Tibial nerve (tissue), 4 donors: ENCODE measurements at regions not wholly inside any gene's neighbourhood (a gene's known extent, or its start where the extent isn't known, plus 50 kb on each side); places are given as distances from the start of the nearest gene placed in this dataset.

Experiments
- DNase-seq, 2 donors: peaks; one replicate each; pipeline ENCODE4 v3.0.0-alpha.2; 2019; ENCODE audit warnings: low spot score in 2 of 2
- H3K27ac ChIP-seq, 4 donors: fragments of 200-600 bp; sonication (generic) in 3 of 4; one replicate each; pipeline ENCODE4 v1.5.1; 2017 to 2019; ENCODE audit warnings: mild to moderate bottlenecking in 1 of 4
- H3K27me3 ChIP-seq, 2 donors: fragments of 200-600 bp; sonication (generic) in 1 of 2; one replicate each; pipeline versions ENCODE4 v1.5.1 to v1.6.0; 2017 to 2019
- H3K36me3 ChIP-seq, 3 donors: fragments of 200-600 bp; sonication (generic); one replicate each; pipeline ENCODE4 v1.5.1; 2018 to 2019
- H3K4me1 ChIP-seq, 4 donors: fragments of 200-600 bp; sonication (generic) in 3 of 4; one replicate each; pipeline ENCODE4 v1.5.1; 2017 to 2019
- H3K4me3 ChIP-seq, 4 donors: fragments of 200-600 bp; sonication (generic) in 3 of 4; one replicate each; pipeline ENCODE4 v1.5.1; 2017 to 2019; ENCODE audit warnings: mild to moderate bottlenecking in 1 of 4, moderate library complexity in 1 of 4
- H3K9me3 ChIP-seq, 4 donors: fragments of 200-600 bp; sonication (generic) in 3 of 4; one replicate each; pipeline ENCODE4 v1.5.1; 2017 to 2019
- CTCF ChIP-seq, 5 experiments: fragments of 200-600 bp in 3 of 5; fragments of 450-650 bp in 2 of 5; sonication (generic) in 3 of 5; IDR thresholded peaks; one replicate each; pipeline ENCODE4 v1.5.1; 2016 to 2019; ENCODE audit warnings: antibody characterized with exemption in 5 of 5, mild to moderate bottlenecking in 3 of 5, moderate library complexity in 2 of 5
- EP300 ChIP-seq, 2 donors: sonication (generic); formaldehyde crosslinking; IDR thresholded peaks; one replicate each; pipeline ENCODE4 v1.6.1; 2017; ENCODE audit warnings: antibody characterized with exemption in 2 of 2, mild to moderate bottlenecking in 1 of 2
- POLR2A ChIP-seq, 2 donors: fragments of 450-650 bp; IDR thresholded peaks; one replicate each; pipeline ENCODE4 v1.6.1; 2017; ENCODE audit warnings: antibody characterized with exemption in 2 of 2, mild to moderate bottlenecking in 2 of 2, moderate library complexity in 2 of 2
- WGBS, 2 donors: methylation state at CpG; one replicate each; pipeline ENCODE4 v1.1.5; 2018; 5-methylcytosine and 5-hydroxymethylcytosine counted together

- TF ChIP-seq POLR2A (IDR thresholded peaks at IDR 0.05) (no peak), EP300 (IDR thresholded peaks at IDR 0.05) (no peak), CTCF (IDR thresholded peaks at IDR 0.05) (no peak)
- WGBS, 2 donors: 77 to 78% methylated on average over 4 of the region's 4 CpGs
- H3K4me1 ChIP-seq: no peaks in the 10 kb centered on the region
- H3K27ac ChIP-seq: no peak overlapping the region
- no peak for DNase-seq
- H3K27me3 ChIP-seq: no peaks in the 10 kb centered on the region
- H3K9me3 ChIP-seq: no peaks in the 10 kb centered on the region
- no peak overlapping the region for H3K4me3 ChIP-seq
- H3K36me3 ChIP-seq: no peaks in the 10 kb centered on the region
Measured at GRCh38 chr13:78398743-78399410, 204.5 kb downstream of the POU4F1 start.

- no peaks in the 10 kb centered on the region for H3K4me1 ChIP-seq
- H3K27ac ChIP-seq: no peak overlapping the region
- H3K36me3 ChIP-seq: no peaks in the 10 kb centered on the region
- no peaks in the 10 kb centered on the region for H3K9me3 ChIP-seq
- no peaks in the 10 kb centered on the region for H3K27me3 ChIP-seq
- 65 to 71% methylated on average over 4 of the region's 4 CpGs for WGBS, 2 donors
- DNase-seq: no peak
- TF ChIP-seq EP300 (IDR thresholded peaks at IDR 0.05): no peak
- no peak overlapping the region for H3K4me3 ChIP-seq
Measured at GRCh38 chr13:78393286-78394142, 209.8 kb downstream of the POU4F1 start.

GRCh38 chr13:78383899-78384298 is 219.5 kb downstream of the POU4F1 start:
- H3K27ac ChIP-seq: no peak overlapping the region
- DNase-seq: no peak
- TF ChIP-seq EP300 (IDR thresholded peaks at IDR 0.05): no peak
- no peak for TF ChIP-seq POLR2A (IDR thresholded peaks at IDR 0.05)
- TF ChIP-seq CTCF (IDR thresholded peaks at IDR 0.05): no peak
- no peaks in the 10 kb centered on the region for H3K36me3 ChIP-seq
- H3K9me3 ChIP-seq: no peaks in the 10 kb centered on the region
- no peaks in the 10 kb centered on the region for H3K27me3 ChIP-seq
- no peak overlapping the region for H3K4me3 ChIP-seq
- H3K4me1 ChIP-seq: no peaks in the 10 kb centered on the region
- 84 to 95% methylated on average over 1 of the region's 1 CpG for WGBS, 2 donors

- Histone ChIP-seq H3K9me3 (no peaks in the 10 kb centered on the region), H3K27ac (no peak overlapping the region), H3K4me3 (no peak overlapping the region), H3K27me3 (no peaks in the 10 kb centered on the region), H3K36me3 (no peaks in the 10 kb centered on the region), H3K4me1 (no peaks in the 10 kb centered on the region)
- TF ChIP-seq POLR2A (IDR thresholded peaks at IDR 0.05): no peak
- WGBS, 2 donors: 75% methylated on average over 7 of the region's 7 CpGs
- no peak for DNase-seq
Measured at GRCh38 chr13:78383071-78383484, 220.3 kb downstream of the POU4F1 start.

GRCh38 chr13:78382491-78382890 is 220.9 kb downstream of the POU4F1 start:
- no peak overlapping the region for H3K4me3 ChIP-seq
- no peaks in the 10 kb centered on the region for H3K36me3 ChIP-seq
- TF ChIP-seq POLR2A (IDR thresholded peaks at IDR 0.05) (no peak), CTCF (IDR thresholded peaks at IDR 0.05) (no peak), EP300 (IDR thresholded peaks at IDR 0.05) (no peak)
- no peak overlapping the region for H3K27ac ChIP-seq
- no peaks in the 10 kb centered on the region for H3K27me3 ChIP-seq
- WGBS, 2 donors: 57 to 62% methylated on average over 4 of the region's 4 CpGs
- no peak for DNase-seq
- no peaks in the 10 kb centered on the region for H3K9me3 ChIP-seq
- H3K4me1 ChIP-seq: no peaks in the 10 kb centered on the region

GRCh38 chr13:78376822-78377221 is 226.5 kb downstream of the POU4F1 start:
- H3K9me3 ChIP-seq: no peaks in the 10 kb centered on the region
- H3K27ac ChIP-seq: no peak overlapping the region
- no peak for DNase-seq
- H3K4me3 ChIP-seq: no peak overlapping the region
- H3K36me3 ChIP-seq: no peaks in the 10 kb centered on the region
- H3K4me1 ChIP-seq: no peaks in the 10 kb centered on the region
- 73 to 85% methylated on average over 4 of the region's 4 CpGs for WGBS, 2 donors
- TF ChIP-seq POLR2A (IDR thresholded peaks at IDR 0.05) (no peak), CTCF (IDR thresholded peaks at IDR 0.05) (no peak), EP300 (IDR thresholded peaks at IDR 0.05) (no peak)
- H3K27me3 ChIP-seq: no peaks in the 10 kb centered on the region
